Ureter (tissue), 1 donor: ENCODE measurements at regions not wholly inside any gene's neighbourhood (a gene's known extent, or its start where the extent isn't known, plus 50 kb on each side); places are given as distances from the start of the nearest gene placed in this dataset.

ENCODE experiments used
- DNase-seq: peaks from one replicate; pipeline ENCODE4 v3.0.0-alpha.2; 2020; ENCODE audit warnings: low spot score
- donor health status: DM: yes; HTN: yes; CAD: no.

DNA sequence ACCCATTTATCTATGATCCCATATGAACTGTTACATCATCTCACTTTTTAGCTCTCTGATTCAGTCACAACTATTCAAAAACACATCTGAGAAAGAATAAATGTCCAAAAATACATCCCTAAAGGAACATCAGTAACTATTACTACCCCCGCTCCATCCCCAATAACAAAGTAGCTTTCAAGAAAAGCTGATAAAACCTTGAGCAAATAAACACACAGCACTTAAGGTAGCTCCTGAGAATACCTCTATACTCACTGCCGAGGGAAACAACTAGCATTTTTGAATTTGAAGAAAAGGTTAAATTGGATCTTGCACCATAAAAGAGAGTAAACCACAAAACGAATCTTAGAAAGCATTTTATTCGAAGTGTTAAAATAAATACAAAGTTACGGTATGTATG is 63.4 kb downstream of the PMAIP1 start:
- DNase-seq: no peak

DNA sequence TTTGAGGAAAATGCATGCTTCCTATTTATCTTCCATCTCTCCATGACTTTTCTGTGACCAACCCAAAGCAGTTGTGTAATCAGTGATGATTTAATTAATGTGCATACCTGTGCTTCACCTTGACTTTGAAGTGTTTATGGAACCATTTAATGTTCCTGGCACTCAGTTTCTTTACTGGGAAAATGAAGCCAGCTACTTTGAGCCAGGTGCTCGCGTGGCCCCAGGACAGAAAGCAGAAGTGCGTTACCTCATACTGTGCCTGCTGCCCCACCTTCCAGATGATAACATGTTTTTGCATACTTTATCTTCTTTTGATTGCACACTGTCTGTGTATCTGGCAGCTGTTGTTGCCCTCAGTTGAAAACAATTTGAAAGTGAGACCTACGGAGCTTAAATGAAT is 61.3 kb downstream of the PMAIP1 start:
- DNase-seq: no peak

DNA sequence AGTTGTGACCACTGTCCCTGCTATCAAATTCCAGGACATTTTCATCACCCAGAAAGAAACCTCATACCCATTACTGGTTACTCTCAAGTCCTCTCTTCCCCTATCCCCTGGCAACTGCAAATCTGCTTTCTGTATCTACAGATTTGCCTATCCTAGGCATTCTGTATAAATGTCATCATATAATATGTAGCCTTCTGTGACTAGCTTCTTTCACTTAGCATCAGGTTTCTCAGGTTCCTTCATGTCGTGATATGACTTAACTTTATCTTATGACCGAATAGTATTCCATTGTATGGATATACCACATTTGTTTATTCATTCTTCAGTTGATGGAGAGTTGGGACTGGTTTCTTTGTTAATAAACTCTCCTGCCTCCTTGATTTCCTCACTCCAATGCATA is 60.5 kb downstream of the PMAIP1 start:
- DNase-seq: no peak

DNA sequence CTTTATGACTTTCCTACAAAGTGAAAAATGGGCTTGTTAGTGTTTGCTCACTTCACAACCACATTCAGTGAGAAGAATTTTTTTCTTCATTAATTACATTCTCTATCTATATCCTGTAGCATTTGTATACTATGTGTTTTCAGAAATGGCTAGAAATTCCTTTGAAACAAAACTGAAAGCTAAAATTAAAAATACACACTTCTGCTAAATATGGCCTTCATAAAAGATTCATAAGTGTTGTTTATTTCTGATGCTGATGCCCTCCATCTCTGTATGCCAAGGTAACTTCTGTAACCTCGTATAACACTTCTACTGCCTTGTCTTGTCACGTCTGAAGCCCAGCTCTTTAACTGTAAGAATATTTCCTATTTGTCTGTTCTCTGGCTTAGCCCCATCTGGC is 59.8 kb downstream of the PMAIP1 start:
- no peak for DNase-seq

DNA sequence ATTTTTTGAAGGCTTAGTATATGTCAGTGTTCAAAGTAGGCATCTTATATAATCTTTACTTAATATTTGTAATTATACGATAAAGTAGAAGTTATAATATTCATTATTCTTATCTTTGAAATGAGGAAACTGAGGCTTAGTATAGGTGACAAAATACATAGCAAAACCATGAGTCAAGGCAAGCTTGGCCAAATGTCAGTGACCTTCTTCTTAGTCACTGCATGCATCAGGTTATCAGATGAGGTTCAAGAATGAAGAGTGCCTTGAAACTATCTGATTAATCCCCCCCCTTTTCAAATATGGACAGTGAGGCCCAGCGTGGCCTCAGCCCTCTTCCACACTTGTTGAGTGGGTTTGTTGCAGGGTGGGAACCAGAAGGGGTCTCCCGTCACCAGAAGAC is 59.3 kb downstream of the PMAIP1 start:
- DNase-seq: no peak

DNA sequence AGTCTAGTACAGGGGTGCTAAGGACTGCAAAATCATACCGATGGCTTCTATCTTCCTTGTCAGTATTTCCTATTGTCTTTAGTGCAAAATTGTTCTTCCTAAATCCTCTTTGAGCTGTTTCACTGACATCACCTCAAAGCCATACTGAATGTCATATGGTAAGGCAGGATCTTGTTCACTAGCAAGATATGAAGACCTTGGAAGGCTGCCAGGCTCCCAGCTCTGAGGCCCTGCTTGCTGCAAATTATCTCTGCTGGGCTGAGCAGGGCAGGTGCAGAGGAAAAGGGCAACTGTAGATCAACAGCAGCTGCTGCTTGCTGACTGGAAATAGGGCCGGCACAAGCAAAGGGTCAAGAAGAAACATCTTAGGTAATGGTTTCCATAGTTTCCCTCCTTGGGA is 58.2 kb downstream of the PMAIP1 start:
- DNase-seq: peak; percentile 57

DNA sequence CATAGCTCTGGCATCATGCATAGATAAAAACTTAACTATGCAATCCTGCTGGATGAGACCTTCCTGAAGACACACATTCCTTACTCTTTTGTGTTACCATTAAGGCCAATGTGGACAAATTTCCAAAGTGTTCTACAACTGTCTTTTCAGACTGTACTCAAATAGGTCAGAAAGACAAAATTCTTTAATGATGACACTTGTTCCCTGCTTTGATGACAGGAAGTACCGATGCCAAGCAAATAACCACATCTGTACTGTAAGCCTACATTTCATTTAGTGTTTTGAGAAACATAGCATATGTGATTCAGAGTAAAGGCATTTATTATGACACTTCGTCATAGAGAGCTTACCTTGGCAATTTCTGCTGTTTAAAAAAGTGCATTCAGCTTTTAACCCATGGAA is 55.0 kb downstream of the PMAIP1 start:
- no peak for DNase-seq

DNA sequence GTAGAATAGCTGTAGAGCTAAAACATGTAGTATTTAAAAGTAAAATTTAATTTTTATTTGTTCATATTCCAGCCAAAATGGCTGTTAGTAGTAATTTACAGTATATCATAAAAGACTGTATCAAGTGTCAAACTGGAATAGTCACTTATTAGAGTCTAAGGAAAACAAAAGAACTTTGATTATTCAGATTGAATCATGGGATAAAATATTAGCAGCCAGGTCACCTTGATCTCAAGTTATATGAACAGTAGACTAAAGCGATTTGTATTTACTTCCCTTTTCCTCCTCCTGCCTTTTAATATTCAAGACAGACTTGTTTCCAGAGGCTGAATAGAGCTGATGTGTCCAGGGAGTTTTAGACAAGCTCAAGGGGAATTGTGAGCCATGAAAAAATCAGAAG is 54.4 kb downstream of the PMAIP1 start:
- DNase-seq: no peak
